ENCODE measurements at regions not wholly inside any gene's neighbourhood (a gene's known extent, or its start where the extent isn't known, plus 50 kb on each side); places are given as distances from the start of the nearest gene placed in this dataset.

- POLR2A ChIA-PET: no interaction called here
- Mint-ChIP-seq H3K4me3 (ENCODE audit: unreplicated experiment) (no peak overlapping the region), H3K4me1 (ENCODE audit: insufficient read depth, unreplicated experiment) (no peaks in the 10 kb centered on the region), H3K27ac (ENCODE audit: low read depth, unreplicated experiment) (no peak overlapping the region), H3K27me3 (ENCODE audit: insufficient read depth, unreplicated experiment) (peaks cover 12% of the 10 kb centered on the region), H3K36me3 (ENCODE audit: insufficient read depth, unreplicated experiment) (no peaks in the 10 kb centered on the region), H3K9me3 (ENCODE audit: unreplicated experiment) (peaks cover 14% of the 10 kb centered on the region)
- CTCF ChIA-PET: no interaction called here
- intact Hi-C loops (cut with micrococcal nuclease): loop anchor here (5.0 kb wide), 1 partner anchor 35 kb away; no protein-coding TSS in a partner anchor
- BruUV-seq (replicated peaks): no TSS peak
- TF ChIP-seq CTCF (IDR thresholded peaks at IDR 0.05; ENCODE audit: unreplicated experiment): no peak
- DNase-seq (ENCODE audit: unreplicated experiment): no peak
Observed at GRCh38 chr3:34141841-34142337, 343.5 kb downstream of the PDCD6IP start.

- no peak for TF ChIP-seq CTCF (IDR thresholded peaks at IDR 0.05; ENCODE audit: unreplicated experiment)
- POLR2A ChIA-PET: no interaction called here
- Mint-ChIP-seq H3K4me1 (ENCODE audit: insufficient read depth, unreplicated experiment) (no peaks in the 10 kb centered on the region), H3K9me3 (ENCODE audit: unreplicated experiment) (no peaks in the 10 kb centered on the region), H3K27me3 (ENCODE audit: insufficient read depth, unreplicated experiment) (peaks cover 19% of the 10 kb centered on the region), H3K27ac (ENCODE audit: low read depth, unreplicated experiment) (no peak overlapping the region), H3K4me3 (ENCODE audit: unreplicated experiment) (no peak overlapping the region), H3K36me3 (ENCODE audit: insufficient read depth, unreplicated experiment) (no peaks in the 10 kb centered on the region)
- no peak for DNase-seq (ENCODE audit: unreplicated experiment)
- no TSS peak for BruUV-seq (replicated peaks)
- intact Hi-C loops (cut with micrococcal nuclease): no loop called here
- CTCF ChIA-PET: no interaction called here
Observed at GRCh38 chr3:34145796-34146195, 347.4 kb downstream of the PDCD6IP start.

- Mint-ChIP-seq H3K27ac (ENCODE audit: low read depth, unreplicated experiment) (no peak overlapping the region), H3K9me3 (ENCODE audit: unreplicated experiment) (no peaks in the 10 kb centered on the region), H3K4me1 (ENCODE audit: insufficient read depth, unreplicated experiment) (no peaks in the 10 kb centered on the region), H3K4me3 (ENCODE audit: unreplicated experiment) (no peak overlapping the region), H3K27me3 (ENCODE audit: insufficient read depth, unreplicated experiment) (peaks cover 24% of the 10 kb centered on the region), H3K36me3 (ENCODE audit: insufficient read depth, unreplicated experiment) (no peaks in the 10 kb centered on the region)
- ChIA-PET POLR2A (no interaction called here), CTCF (no interaction called here)
- DNase-seq (ENCODE audit: unreplicated experiment): no peak
- no TSS peak for BruUV-seq (replicated peaks)
- intact Hi-C loops (cut with micrococcal nuclease): no loop called here
- TF ChIP-seq CTCF (IDR thresholded peaks at IDR 0.05; ENCODE audit: unreplicated experiment): no peak
Observed at GRCh38 chr3:34146596-34146995, 348.2 kb downstream of the PDCD6IP start.

GRCh38 chr3:34150992-34151391, 352.6 kb downstream of the PDCD6IP start:
- H3K36me3 Mint-ChIP-seq (ENCODE audit: insufficient read depth, unreplicated experiment): no peaks in the 10 kb centered on the region
- ChIA-PET POLR2A (no interaction called here), CTCF (no interaction called here)
- no peak for DNase-seq (ENCODE audit: unreplicated experiment)
- H3K4me3 Mint-ChIP-seq (ENCODE audit: unreplicated experiment): no peak overlapping the region
- no peaks in the 10 kb centered on the region for H3K4me1 Mint-ChIP-seq (ENCODE audit: insufficient read depth, unreplicated experiment)
- no TSS peak for BruUV-seq (replicated peaks)
- H3K27ac Mint-ChIP-seq (ENCODE audit: low read depth, unreplicated experiment): no peak overlapping the region
- H3K9me3 Mint-ChIP-seq (ENCODE audit: unreplicated experiment): no peaks in the 10 kb centered on the region
- intact Hi-C loops (cut with micrococcal nuclease): no loop called here
- peaks cover 32% of the 10 kb centered on the region for H3K27me3 Mint-ChIP-seq (ENCODE audit: insufficient read depth, unreplicated experiment)
- TF ChIP-seq CTCF (IDR thresholded peaks at IDR 0.05; ENCODE audit: unreplicated experiment): no peak
